Daoy (cell line): ENCODE measurements at regions not wholly inside any gene's neighbourhood (a gene's known extent, or its start where the extent isn't known, plus 50 kb on each side); places are given as distances from the start of the nearest gene placed in this dataset.

Source experiments
- DNase-seq: peaks from one replicate; pipeline ENCODE4 v3.0.0-alpha.2; 2015; ENCODE audit warnings: low read depth

- peak; percentile 91 for DNase-seq
These were observed 408.3 kb downstream of the ENC1 start for GRCh38 chr5:74232276-74232675.

GRCh38 chr5:74231697-74232096, 408.8 kb downstream of the ENC1 start:
- peak; percentile 65 for DNase-seq

- DNase-seq = no peak
These were observed 413.6 kb downstream of the ENC1 start for GRCh38 chr5:74226716-74227485.

GRCh38 chr5:74225587-74225986, 414.9 kb downstream of the ENC1 start:
- no peak for DNase-seq

GRCh38 chr5:74224331-74224730, 416.2 kb downstream of the ENC1 start:
- no peak for DNase-seq

GRCh38 chr5:74222806-74223205, 417.7 kb downstream of the ENC1 start:
- no peak for DNase-seq

- no peak for DNase-seq
These were observed 419.1 kb downstream of the ENC1 start for GRCh38 chr5:74221413-74221812.

GRCh38 chr5:74216012-74216411, 424.5 kb downstream of the ENC1 start:
- no peak for DNase-seq

GRCh38 chr5:74212336-74212735, 428.2 kb downstream of the ENC1 start:
- peak; percentile 53 for DNase-seq

- no peak for DNase-seq
These were observed 431.0 kb downstream of the ENC1 start for GRCh38 chr5:74209571-74209970.

- peak; percentile 95 for DNase-seq
These were observed 433.7 kb downstream of the ENC1 start for GRCh38 chr5:74206579-74207550.

- peak; percentile 60 for DNase-seq
These were observed 434.6 kb downstream of the ENC1 start for GRCh38 chr5:74205767-74206578.

GRCh38 chr5:74201334-74202081, 439.0 kb downstream of the ENC1 start:
- peak; percentile 92 for DNase-seq

GRCh38 chr5:74200560-74200959, 440.0 kb downstream of the ENC1 start:
- DNase-seq = no peak

GRCh38 chr5:74199436-74200210, 440.9 kb downstream of the ENC1 start:
- no peak for DNase-seq

GRCh38 chr5:74199005-74199404, 441.5 kb downstream of the ENC1 start:
- DNase-seq = peak; percentile 29

- DNase-seq = no peak
These were observed 442.4 kb downstream of the ENC1 start for GRCh38 chr5:74198156-74198555.

GRCh38 chr5:74196233-74196632, 444.3 kb downstream of the ENC1 start:
- DNase-seq = no peak

GRCh38 chr5:74194196-74194595, 446.3 kb downstream of the ENC1 start:
- no peak for DNase-seq

GRCh38 chr5:74192606-74193299, 447.8 kb downstream of the ENC1 start:
- DNase-seq = no peak
